DND-41 (cell line): ENCODE measurements at regions not wholly inside any gene's neighbourhood (a gene's known extent, or its start where the extent isn't known, plus 50 kb on each side); places are given as distances from the start of the nearest gene placed in this dataset.

Experiments
- EZH2 ChIP-seq: IDR thresholded peaks from 3 replicates; pipeline ENCODE4 v1.6.1; 2012; ENCODE audit warnings: borderline replicate concordance, low read depth, mild to moderate bottlenecking, moderate library complexity, low read length, inconsistent platforms; ENCODE audit not compliant: severe bottlenecking
- TF ChIP-seq, protein P1 (sequence below): IDR thresholded peaks from 2 replicates; pipeline ENCODE4 v1.5.1; 2012; ENCODE audit warnings: borderline replicate concordance, low read length, moderate library complexity, mild to moderate bottlenecking; ENCODE audit not compliant: poor library complexity, severe bottlenecking; ENCODE audit errors: extremely low read depth

GRCh38 chr6:14757418-14757817, 488.5 kb upstream of the JARID2 start:
- TF ChIP-seq, protein P1, sequence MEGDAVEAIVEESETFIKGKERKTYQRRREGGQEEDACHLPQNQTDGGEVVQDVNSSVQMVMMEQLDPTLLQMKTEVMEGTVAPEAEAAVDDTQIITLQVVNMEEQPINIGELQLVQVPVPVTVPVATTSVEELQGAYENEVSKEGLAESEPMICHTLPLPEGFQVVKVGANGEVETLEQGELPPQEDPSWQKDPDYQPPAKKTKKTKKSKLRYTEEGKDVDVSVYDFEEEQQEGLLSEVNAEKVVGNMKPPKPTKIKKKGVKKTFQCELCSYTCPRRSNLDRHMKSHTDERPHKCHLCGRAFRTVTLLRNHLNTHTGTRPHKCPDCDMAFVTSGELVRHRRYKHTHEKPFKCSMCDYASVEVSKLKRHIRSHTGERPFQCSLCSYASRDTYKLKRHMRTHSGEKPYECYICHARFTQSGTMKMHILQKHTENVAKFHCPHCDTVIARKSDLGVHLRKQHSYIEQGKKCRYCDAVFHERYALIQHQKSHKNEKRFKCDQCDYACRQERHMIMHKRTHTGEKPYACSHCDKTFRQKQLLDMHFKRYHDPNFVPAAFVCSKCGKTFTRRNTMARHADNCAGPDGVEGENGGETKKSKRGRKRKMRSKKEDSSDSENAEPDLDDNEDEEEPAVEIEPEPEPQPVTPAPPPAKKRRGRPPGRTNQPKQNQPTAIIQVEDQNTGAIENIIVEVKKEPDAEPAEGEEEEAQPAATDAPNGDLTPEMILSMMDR: no peak
- no peak for TF ChIP-seq EZH2
